Upper lobe of right lung (tissue), 1 donor: ENCODE measurements at regions not wholly inside any gene's neighbourhood (a gene's known extent, or its start where the extent isn't known, plus 50 kb on each side); places are given as distances from the start of the nearest gene placed in this dataset.

Experiments used
- ATAC-seq: fragments of 200-7000 bp; cut with Tn5 transposase; one replicate; pipeline ENCODE4 v1.9.1; 2020; ENCODE audit warnings: mild to moderate bottlenecking, moderate library complexity
- DNase-seq: peaks from one replicate; pipeline ENCODE4 v3.0.0-alpha.2; 2020
- H3K27ac ChIP-seq: fragments of 200-600 bp; one replicate; pipeline ENCODE4 v1.8.0; 2022
- H3K27me3 ChIP-seq: fragments of 200-600 bp; one replicate; pipeline ENCODE4 v1.8.0; 2022; ENCODE audit warnings: mild to moderate bottlenecking
- H3K36me3 ChIP-seq: fragments of 200-600 bp; one replicate; pipeline ENCODE4 v1.8.0; 2022
- H3K4me1 ChIP-seq: fragments of 200-600 bp; one replicate; pipeline ENCODE4 v1.8.0; 2022
- H3K4me3 ChIP-seq: fragments of 200-600 bp; one replicate; pipeline ENCODE4 v1.8.0; 2022; ENCODE audit warnings: mild to moderate bottlenecking
- H3K9me3 ChIP-seq: fragments of 200-600 bp; one replicate; pipeline ENCODE4 v1.8.0; 2022
- CTCF ChIP-seq: fragments of 200-600 bp; IDR thresholded peaks from one replicate; pipeline ENCODE4 v1.8.0; 2022; ENCODE audit warnings: antibody characterized with exemption
- intact Hi-C: fragments of 100-400 bp; cut with DNase I; formaldehyde crosslinking; loops from one replicate; pipeline ENCODE4 v1.11.0; 2022
- donor health status: DM: no; HTN: yes; CAD: no; lungs with severe emphysema.

GRCh38 chr11:122183933-122184332 lies 67.9 kb upstream of the BLID start:
- H3K27ac ChIP-seq = no peak overlapping the region
- no peaks in the 10 kb centered on the region for H3K27me3 ChIP-seq
- no peak for TF ChIP-seq CTCF
- H3K4me3 ChIP-seq = no peak overlapping the region
- DNase-seq (no peak), ATAC-seq (no peak)
- no peaks in the 10 kb centered on the region for H3K4me1 ChIP-seq
- intact Hi-C loops = no loop called here
- no peaks in the 10 kb centered on the region for H3K36me3 ChIP-seq
- H3K9me3 ChIP-seq = no peaks in the 10 kb centered on the region

- intact Hi-C loops = no loop called here
- no peaks in the 10 kb centered on the region for H3K4me1 ChIP-seq
- H3K4me3 ChIP-seq = no peak overlapping the region
- DNase-seq (no peak), ATAC-seq (no peak)
- no peaks in the 10 kb centered on the region for H3K27me3 ChIP-seq
- no peaks in the 10 kb centered on the region for H3K9me3 ChIP-seq
- TF ChIP-seq CTCF = no peak
- no peak overlapping the region for H3K27ac ChIP-seq
- no peaks in the 10 kb centered on the region for H3K36me3 ChIP-seq
Observed at GRCh38 chr11:122181893-122182292, 65.9 kb upstream of the BLID start.

GRCh38 chr11:122181372-122181771 lies 65.4 kb upstream of the BLID start:
- no peak overlapping the region for H3K27ac ChIP-seq

GRCh38 chr11:122179961-122180834 lies 64.2 kb upstream of the BLID start:
- Histone ChIP-seq H3K4me3 (no peak overlapping the region), H3K36me3 (no peaks in the 10 kb centered on the region), H3K4me1 (no peaks in the 10 kb centered on the region), H3K9me3 (no peaks in the 10 kb centered on the region), H3K27me3 (no peaks in the 10 kb centered on the region), H3K27ac (no peak overlapping the region)
- TF ChIP-seq CTCF = no peak
- DNase-seq (no peak), ATAC-seq (no peak)
- intact Hi-C loops = no loop called here

More at GRCh38 chr11:122181372-122181771, 65.4 kb upstream of the BLID start:
- H3K36me3 ChIP-seq = no peaks in the 10 kb centered on the region
- intact Hi-C loops = no loop called here
- H3K4me3 ChIP-seq = no peak overlapping the region
- ATAC-seq (no peak), DNase-seq (no peak)
- H3K27me3 ChIP-seq = no peaks in the 10 kb centered on the region
- TF ChIP-seq CTCF = no peak
- no peaks in the 10 kb centered on the region for H3K4me1 ChIP-seq
- H3K9me3 ChIP-seq = no peaks in the 10 kb centered on the region

GRCh38 chr11:122178795-122179194 lies 62.8 kb upstream of the BLID start:
- H3K9me3 ChIP-seq = no peaks in the 10 kb centered on the region
- H3K27ac ChIP-seq = no peak overlapping the region
- no peak overlapping the region for H3K4me3 ChIP-seq
- no peak for DNase-seq
- no peak for ATAC-seq
- intact Hi-C loops = no loop called here
- TF ChIP-seq CTCF = no peak
- H3K36me3 ChIP-seq = no peaks in the 10 kb centered on the region
- no peaks in the 10 kb centered on the region for H3K27me3 ChIP-seq
- H3K4me1 ChIP-seq = no peaks in the 10 kb centered on the region
